HG03558 (cell line): ENCODE measurements at regions not wholly inside any gene's neighbourhood (a gene's known extent, or its start where the extent isn't known, plus 50 kb on each side); places are given as distances from the start of the nearest gene placed in this dataset.
"Not testable (repeated sequence)": the region's sequence is repeated elsewhere in the genome, so short reads cannot be mapped to it uniquely, and the experiment has no call there.

Experiments used
- ATAC-seq: cut with Tn5 transposase; IDR thresholded peaks from one replicate; pipeline ENCODE4 v1.9.1; 2021; ENCODE audit warnings: moderate number of reproducible peaks; ENCODE audit not compliant: unreplicated experiment; ENCODE audit errors: extremely low read depth

GRCh38 chr2:15748736-15749323 is 157.2 kb downstream of the DDX1 start:
- ATAC-seq: no peak

- no peak for ATAC-seq
Observed at GRCh38 chr2:15749460-15750432, 158.1 kb downstream of the DDX1 start.

- no peak for ATAC-seq
Observed at GRCh38 chr2:15750433-15750814, 158.8 kb downstream of the DDX1 start.

GRCh38 chr2:15750822-15751329 is 159.2 kb downstream of the DDX1 start:
- no peak for ATAC-seq

- no peak for ATAC-seq
Observed at GRCh38 chr2:15751477-15751876, 159.8 kb downstream of the DDX1 start.

- no peak for ATAC-seq
Observed at GRCh38 chr2:15752552-15753232, 161.0 kb downstream of the DDX1 start.

- ATAC-seq: no peak
Observed at GRCh38 chr2:15753233-15753798, 161.6 kb downstream of the DDX1 start.

- no peak for ATAC-seq
Observed at GRCh38 chr2:15753811-15754702, 162.4 kb downstream of the DDX1 start.

GRCh38 chr2:15754703-15755099 is 163.0 kb downstream of the DDX1 start:
- ATAC-seq: no peak

- no peak for ATAC-seq
Observed at GRCh38 chr2:15755528-15755927, 163.9 kb downstream of the DDX1 start.

GRCh38 chr2:15756011-15756550 is 164.4 kb downstream of the DDX1 start:
- no peak for ATAC-seq

GRCh38 chr2:15756882-15757819 is 165.5 kb downstream of the DDX1 start:
- ATAC-seq: no peak

- ATAC-seq: no peak
Observed at GRCh38 chr2:15757820-15758586, 166.3 kb downstream of the DDX1 start.

GRCh38 chr2:15758848-15759247 is 167.2 kb downstream of the DDX1 start:
- ATAC-seq: no peak

GRCh38 chr2:15759385-15759784 is 167.7 kb downstream of the DDX1 start:
- ATAC-seq: no peak

GRCh38 chr2:15759791-15760190 is 168.1 kb downstream of the DDX1 start:
- ATAC-seq: not testable (repeated sequence)

GRCh38 chr2:15760232-15760910 is 168.7 kb downstream of the DDX1 start:
- no peak for ATAC-seq
